GM10266 (cell line): ENCODE measurements at regions not wholly inside any gene's neighbourhood (a gene's known extent, or its start where the extent isn't known, plus 50 kb on each side); places are given as distances from the start of the nearest gene placed in this dataset.

Experiments used
- DNase-seq: peaks from one replicate; pipeline ENCODE4 v3.0.0; 2012; ENCODE audit errors: extremely low spot score
- TF ChIP-seq, protein P1 (sequence below): IDR thresholded peaks from 2 replicates; pipeline ENCODE4 v1.5.1; 2012; ENCODE audit warnings: mild to moderate bottlenecking, low read depth; ENCODE audit not compliant: control insufficient read depth, insufficient read depth; ENCODE audit errors: missing control alignments

- no peak for DNase-seq
- TF ChIP-seq, protein P1, sequence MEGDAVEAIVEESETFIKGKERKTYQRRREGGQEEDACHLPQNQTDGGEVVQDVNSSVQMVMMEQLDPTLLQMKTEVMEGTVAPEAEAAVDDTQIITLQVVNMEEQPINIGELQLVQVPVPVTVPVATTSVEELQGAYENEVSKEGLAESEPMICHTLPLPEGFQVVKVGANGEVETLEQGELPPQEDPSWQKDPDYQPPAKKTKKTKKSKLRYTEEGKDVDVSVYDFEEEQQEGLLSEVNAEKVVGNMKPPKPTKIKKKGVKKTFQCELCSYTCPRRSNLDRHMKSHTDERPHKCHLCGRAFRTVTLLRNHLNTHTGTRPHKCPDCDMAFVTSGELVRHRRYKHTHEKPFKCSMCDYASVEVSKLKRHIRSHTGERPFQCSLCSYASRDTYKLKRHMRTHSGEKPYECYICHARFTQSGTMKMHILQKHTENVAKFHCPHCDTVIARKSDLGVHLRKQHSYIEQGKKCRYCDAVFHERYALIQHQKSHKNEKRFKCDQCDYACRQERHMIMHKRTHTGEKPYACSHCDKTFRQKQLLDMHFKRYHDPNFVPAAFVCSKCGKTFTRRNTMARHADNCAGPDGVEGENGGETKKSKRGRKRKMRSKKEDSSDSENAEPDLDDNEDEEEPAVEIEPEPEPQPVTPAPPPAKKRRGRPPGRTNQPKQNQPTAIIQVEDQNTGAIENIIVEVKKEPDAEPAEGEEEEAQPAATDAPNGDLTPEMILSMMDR: no peak
Measured at GRCh38 chr13:74769333-74769732, 635.1 kb upstream of the KLF12 start.

DNA sequence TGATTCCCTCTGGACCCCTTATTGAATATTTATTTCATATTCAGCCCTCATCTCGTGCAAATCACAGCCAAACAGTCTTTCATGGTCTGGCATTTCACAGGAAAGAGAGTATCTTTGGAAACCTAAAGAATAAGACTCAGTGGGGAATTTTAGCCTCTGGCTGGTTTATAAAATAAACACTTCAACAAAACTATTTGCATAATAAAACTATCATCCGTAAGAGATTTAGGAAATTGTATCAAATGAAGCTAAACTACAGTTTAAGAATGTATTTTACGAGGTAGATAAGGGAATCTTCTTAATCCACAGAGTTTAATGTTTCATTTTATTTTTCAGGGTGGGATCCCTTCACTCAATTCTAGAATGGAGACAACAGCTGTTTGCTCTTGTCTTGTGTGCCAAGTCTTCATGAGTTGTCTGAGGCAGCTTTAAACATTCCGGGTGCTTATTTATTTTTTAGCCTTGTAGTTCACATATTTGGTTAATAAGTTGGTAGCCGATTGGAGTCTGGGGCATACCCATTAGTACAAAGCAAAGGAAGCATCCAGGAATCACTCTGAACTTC, 634.4 kb upstream of the KLF12 start:
- TF ChIP-seq, protein P1: no peak
- no peak for DNase-seq

DNA sequence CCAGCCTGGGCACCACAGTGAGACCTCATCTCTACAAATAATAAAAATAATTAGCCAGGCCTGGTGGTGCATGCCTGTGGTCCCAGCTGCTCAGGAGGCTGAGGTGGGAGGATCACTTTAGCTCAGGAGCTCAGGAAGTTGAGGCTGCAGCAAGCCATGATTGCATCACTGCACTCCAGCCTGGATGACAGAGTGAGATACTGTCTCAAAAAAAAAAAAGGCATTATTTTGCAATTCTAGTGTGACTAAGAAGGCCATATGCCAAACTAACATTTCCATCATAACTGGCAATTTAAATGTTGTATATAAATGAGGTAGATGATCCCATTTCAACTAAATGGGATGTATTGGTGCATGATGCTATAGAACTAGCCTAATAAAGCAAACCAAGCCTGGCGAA, 632.8 kb upstream of the KLF12 start:
- TF ChIP-seq, protein P1: no peak
- no peak for DNase-seq

- TF ChIP-seq, protein P1: no peak
- no peak for DNase-seq
Measured at GRCh38 chr13:74765955-74766354, 631.8 kb upstream of the KLF12 start.

GRCh38 chr13:74761801-74762757, 627.9 kb upstream of the KLF12 start:
- no peak for DNase-seq
- TF ChIP-seq, protein P1: no peak

GRCh38 chr13:74758188-74758587, 624.0 kb upstream of the KLF12 start:
- DNase-seq: no peak
- TF ChIP-seq, protein P1: no peak

DNA sequence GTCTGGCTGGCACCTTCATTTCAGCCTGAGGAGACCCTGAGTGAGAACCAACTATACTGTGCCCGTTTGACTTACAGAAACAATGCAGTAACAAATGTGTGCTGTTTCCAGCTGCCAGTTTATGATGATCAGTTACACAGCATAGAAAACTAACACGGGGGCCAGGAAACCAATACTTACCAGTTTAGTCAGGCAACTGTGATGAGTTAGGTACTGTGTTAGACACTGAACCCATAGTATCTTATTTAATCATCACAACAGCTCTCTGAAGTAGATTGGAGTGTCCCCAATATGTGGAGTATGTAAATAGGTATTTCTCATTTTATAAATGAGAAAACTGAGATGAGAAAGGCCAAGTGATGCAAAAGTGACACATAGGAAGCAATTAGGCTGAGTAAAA, 620.9 kb upstream of the KLF12 start:
- no peak for DNase-seq
- TF ChIP-seq, protein P1: no peak
